Upper lobe of left lung (tissue), 6 donors: ENCODE measurements at regions not wholly inside any gene's neighbourhood (a gene's known extent, or its start where the extent isn't known, plus 50 kb on each side); places are given as distances from the start of the nearest gene placed in this dataset.
"Not testable (repeated sequence)": the region's sequence is repeated elsewhere in the genome, so short reads cannot be mapped to it uniquely, and the experiment has no call there.

Source experiments
- ATAC-seq, 2 donors: fragments of 200-7000 bp; cut with Tn5 transposase; one replicate each; pipeline ENCODE4 v1.9.1; 2022; ENCODE audit warnings: mild to moderate bottlenecking in 2 of 2, moderate library complexity in 2 of 2; ENCODE audit not compliant: low FRiP score in 2 of 2
- DNase-seq, 2 donors: peaks; one replicate each; pipeline ENCODE4 v3.0.0-alpha.2; 2019 to 2020
- H3K27ac ChIP-seq, 4 donors: fragments of 200-600 bp; sonication (generic); one replicate each; pipeline ENCODE4 v1.5.1; 2016 to 2019
- H3K27me3 ChIP-seq, 4 donors: fragments of 200-600 bp; sonication (generic); one replicate each; pipeline ENCODE4 v1.5.1; 2017 to 2019
- H3K36me3 ChIP-seq, 4 donors: fragments of 200-600 bp; sonication (generic); one replicate each; pipeline ENCODE4 v1.5.1; 2016 to 2019
- H3K4me1 ChIP-seq, 4 donors: fragments of 200-600 bp; sonication (generic); one replicate each; pipeline ENCODE4 v1.5.1; 2018 to 2019
- H3K4me3 ChIP-seq, 4 donors: fragments of 200-600 bp; sonication (generic); one replicate each; pipeline ENCODE4 v1.5.1; 2017 to 2019; ENCODE audit warnings: mild to moderate bottlenecking in 2 of 4, moderate library complexity in 1 of 4
- H3K9me3 ChIP-seq, 4 donors: fragments of 200-600 bp; sonication (generic); one replicate each; pipeline ENCODE4 v1.5.1; 2018 to 2019
- EP300 ChIP-seq, 4 donors: sonication (generic); formaldehyde crosslinking; IDR thresholded peaks; one replicate each; pipeline ENCODE4 v1.5.1; 2017; ENCODE audit warnings: antibody characterized with exemption in 4 of 4, control low read depth in 2 of 4
- POLR2A ChIP-seq, 4 donors: fragments of 450-650 bp; IDR thresholded peaks; one replicate each; pipeline ENCODE4 v1.5.1; 2016 to 2017; ENCODE audit warnings: antibody characterized with exemption in 4 of 4, mild to moderate bottlenecking in 2 of 4
- POLR2AphosphoS5 ChIP-seq, 2 donors: sonication (generic); formaldehyde crosslinking; IDR thresholded peaks; one replicate each; pipeline ENCODE4 v1.5.1; 2017; ENCODE audit warnings: antibody characterized with exemption in 2 of 2
- WGBS, 2 donors: methylation state at CpG; one replicate each; pipeline ENCODE4 v1.1.5; 2017 to 2018; 5-methylcytosine and 5-hydroxymethylcytosine counted together
- TF ChIP-seq, protein P1 (sequence below), 6 experiments: fragments of 450-650 bp in 4 of 6; fragments of 200-600 bp in 2 of 6; sonication (generic) in 2 of 6; IDR thresholded peaks; one replicate each; pipeline ENCODE4 v1.5.1; 2016 to 2019; ENCODE audit warnings: antibody characterized with exemption in 6 of 6
- donor health status: DM: no; HTN: no; CAD: no; lungs with moderate emphysema.
- donor health status: DM: no; HTN: yes; CAD: no; lungs with severe emphysema.

DNA sequence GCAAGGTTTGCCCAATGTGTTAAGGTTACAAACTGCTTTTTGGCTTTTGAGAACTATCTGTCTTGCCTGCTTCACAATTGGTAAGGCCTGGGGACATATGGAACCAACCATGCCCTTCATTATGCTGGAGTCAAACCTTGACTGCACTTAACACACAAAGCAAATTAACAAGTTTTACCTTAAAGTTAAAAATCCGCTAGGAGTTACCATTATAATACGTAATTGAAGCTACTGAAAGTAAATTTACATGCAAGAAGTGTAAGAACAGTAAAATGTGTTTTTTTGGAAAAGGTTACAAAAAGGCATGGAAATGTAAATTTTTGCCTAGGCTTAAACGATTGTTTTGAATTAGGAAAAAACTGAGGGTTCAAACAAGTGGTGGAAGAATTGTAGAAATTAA lies 69.7 kb downstream of the BMP15 start:
- Histone ChIP-seq H3K27me3 (no peaks in the 10 kb centered on the region), H3K36me3 (no peaks in the 10 kb centered on the region), H3K9me3 (no peaks in the 10 kb centered on the region), H3K27ac (no peak overlapping the region), H3K4me3 (no peak overlapping the region), H3K4me1 (no peaks in the 10 kb centered on the region)
- ATAC-seq (no peak), DNase-seq (no peak)
- TF ChIP-seq POLR2AphosphoS5 (IDR thresholded peaks at IDR 0.05) (no peak), EP300 (IDR thresholded peaks at IDR 0.05) (no peak), POLR2A (IDR thresholded peaks at IDR 0.05) (no peak)
- TF ChIP-seq, protein P1, sequence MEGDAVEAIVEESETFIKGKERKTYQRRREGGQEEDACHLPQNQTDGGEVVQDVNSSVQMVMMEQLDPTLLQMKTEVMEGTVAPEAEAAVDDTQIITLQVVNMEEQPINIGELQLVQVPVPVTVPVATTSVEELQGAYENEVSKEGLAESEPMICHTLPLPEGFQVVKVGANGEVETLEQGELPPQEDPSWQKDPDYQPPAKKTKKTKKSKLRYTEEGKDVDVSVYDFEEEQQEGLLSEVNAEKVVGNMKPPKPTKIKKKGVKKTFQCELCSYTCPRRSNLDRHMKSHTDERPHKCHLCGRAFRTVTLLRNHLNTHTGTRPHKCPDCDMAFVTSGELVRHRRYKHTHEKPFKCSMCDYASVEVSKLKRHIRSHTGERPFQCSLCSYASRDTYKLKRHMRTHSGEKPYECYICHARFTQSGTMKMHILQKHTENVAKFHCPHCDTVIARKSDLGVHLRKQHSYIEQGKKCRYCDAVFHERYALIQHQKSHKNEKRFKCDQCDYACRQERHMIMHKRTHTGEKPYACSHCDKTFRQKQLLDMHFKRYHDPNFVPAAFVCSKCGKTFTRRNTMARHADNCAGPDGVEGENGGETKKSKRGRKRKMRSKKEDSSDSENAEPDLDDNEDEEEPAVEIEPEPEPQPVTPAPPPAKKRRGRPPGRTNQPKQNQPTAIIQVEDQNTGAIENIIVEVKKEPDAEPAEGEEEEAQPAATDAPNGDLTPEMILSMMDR (IDR thresholded peaks at IDR 0.05): no peak
- WGBS, 2 donors: 80 to 87% methylated on average over 3 of the region's 3 CpGs

DNA sequence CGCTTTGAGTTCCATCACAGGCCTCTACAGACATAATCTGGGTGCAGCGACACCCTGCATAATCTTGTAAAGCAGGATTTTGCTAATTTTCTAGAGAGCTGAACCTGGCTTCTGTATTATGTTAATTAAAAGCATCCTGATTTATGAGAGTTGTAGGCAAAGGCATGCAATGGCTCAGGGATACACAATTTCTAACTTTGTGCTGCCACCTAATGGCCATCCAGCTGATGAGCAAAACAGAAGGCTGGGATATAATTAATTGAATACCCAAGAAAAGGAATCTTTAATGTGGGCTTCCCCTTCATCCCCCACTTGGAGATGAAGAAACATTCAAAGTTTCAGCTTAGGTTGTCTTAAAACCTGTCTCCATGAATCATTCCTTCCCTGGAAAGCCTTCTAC lies 78.1 kb downstream of the BMP15 start:
- Histone ChIP-seq H3K9me3 (no peaks in the 10 kb centered on the region), H3K27ac (no peak overlapping the region), H3K27me3 (no peaks in the 10 kb centered on the region), H3K4me3 (no peak overlapping the region), H3K4me1 (no peaks in the 10 kb centered on the region), H3K36me3 (no peaks in the 10 kb centered on the region)
- no peak for ATAC-seq
- TF ChIP-seq, protein P1 (IDR thresholded peaks at IDR 0.05): peak in 3 of 6 experiments; percentile 37 to 52 (median 45)
- TF ChIP-seq EP300 (IDR thresholded peaks at IDR 0.05) (no peak), POLR2AphosphoS5 (IDR thresholded peaks at IDR 0.05) (no peak)
- WGBS, 2 donors: 33 to 58% methylated on average over 2 of the region's 2 CpGs
- no peak for DNase-seq

DNA sequence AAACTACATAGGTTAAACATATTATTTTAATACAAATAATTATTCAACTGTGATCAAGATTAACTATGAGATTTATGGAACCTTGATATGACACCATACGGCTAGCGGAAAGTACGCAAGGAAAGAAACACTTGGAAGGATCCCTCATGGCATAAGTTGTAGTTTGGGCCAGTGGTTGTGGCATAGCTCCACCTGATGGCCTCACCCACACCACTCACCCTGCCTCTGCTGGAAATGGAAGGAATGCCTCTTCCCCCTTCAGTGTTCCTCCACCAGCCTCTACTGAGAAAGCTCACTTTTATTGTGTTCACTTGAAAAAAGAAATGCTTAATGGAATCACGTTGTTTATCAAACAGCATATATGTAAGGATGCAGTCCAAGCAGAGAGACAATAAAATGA lies 86.4 kb downstream of the BMP15 start:
- H3K9me3 ChIP-seq: no peaks in the 10 kb centered on the region
- no peak for TF ChIP-seq POLR2A (IDR thresholded peaks at IDR 0.05)
- TF ChIP-seq POLR2AphosphoS5 (IDR thresholded peaks at IDR 0.05): no peak
- TF ChIP-seq, protein P1 (IDR thresholded peaks at IDR 0.05): no peak
- TF ChIP-seq EP300 (IDR thresholded peaks at IDR 0.05): no peak
- no peak for DNase-seq
- 69 to 75% methylated on average over 4 of the region's 4 CpGs for WGBS, 2 donors
- H3K4me3 ChIP-seq: no peak overlapping the region
- ATAC-seq: no peak
- H3K27me3 ChIP-seq: no peaks in the 10 kb centered on the region
- no peaks in the 10 kb centered on the region for H3K36me3 ChIP-seq
- H3K27ac ChIP-seq: no peak overlapping the region
- no peaks in the 10 kb centered on the region for H3K4me1 ChIP-seq

DNA sequence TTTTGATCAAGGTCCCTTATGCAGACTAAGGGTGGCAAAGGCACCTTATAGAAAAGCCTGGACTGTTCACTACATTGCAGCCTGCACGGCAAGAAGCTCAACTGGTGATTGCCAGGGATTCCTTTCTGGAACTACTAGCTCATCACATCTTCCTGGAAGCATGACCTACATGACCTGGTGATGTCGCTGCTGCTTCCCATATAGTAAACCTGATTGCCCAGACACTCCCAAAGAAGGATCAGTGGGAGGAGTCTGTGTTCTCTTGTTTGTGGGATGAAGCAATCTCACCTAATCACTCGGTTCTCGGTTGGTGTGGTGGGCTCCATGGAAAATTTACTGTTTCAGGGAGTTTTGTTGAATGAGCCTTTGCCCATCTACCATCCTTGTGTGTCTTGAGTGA lies 89.8 kb downstream of the BMP15 start:
- not testable (repeated sequence) for H3K27ac ChIP-seq, DNase-seq, H3K4me1 ChIP-seq, H3K36me3 ChIP-seq, ATAC-seq, H3K4me3 ChIP-seq, H3K27me3 ChIP-seq, H3K9me3 ChIP-seq
- WGBS, 2 donors: 53 to 60% methylated on average over 1 to 4 of the region's 4 CpGs

DNA sequence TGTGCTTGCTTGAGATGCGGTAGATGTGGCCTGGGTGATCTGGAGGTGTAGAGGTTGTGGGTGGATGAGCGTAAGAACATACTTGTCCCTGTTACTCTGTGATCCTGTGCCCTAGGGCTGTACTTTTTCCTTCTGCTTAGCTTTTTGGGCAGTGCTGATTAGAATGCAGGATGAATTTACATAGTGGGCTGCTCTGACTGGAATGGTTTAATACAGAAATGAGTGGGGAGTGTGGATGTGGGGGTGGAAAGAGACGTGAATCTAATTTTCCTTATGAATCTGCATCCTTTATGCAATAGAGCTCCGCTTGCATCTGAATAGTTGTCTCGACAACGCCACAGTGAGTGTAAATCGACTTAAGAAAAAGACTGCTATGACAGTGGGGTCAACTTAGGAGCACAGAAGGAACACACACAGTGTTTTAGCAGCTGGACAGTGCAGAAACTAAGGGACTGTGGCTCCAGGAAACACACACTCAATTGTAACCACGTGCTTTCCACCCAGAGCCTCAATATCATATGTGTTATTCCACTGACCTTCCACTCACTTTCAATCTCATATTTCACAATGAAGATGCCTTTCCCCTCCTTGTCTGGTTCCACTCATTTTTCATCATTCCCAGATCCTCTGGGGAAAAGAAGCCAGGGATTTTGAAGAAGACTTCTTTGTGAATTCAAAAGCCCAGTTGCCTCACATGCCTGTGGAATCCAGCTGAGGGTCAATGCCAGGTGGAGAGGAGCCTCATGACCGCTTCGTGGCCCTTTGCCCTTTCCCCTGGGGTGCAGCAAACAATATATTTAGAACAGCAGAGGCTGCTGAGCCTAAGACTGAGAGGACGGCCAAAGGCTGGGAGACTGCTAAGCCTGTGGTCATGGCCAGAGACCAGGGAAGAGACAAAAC lies 91.4 kb downstream of the BMP15 start:
- H3K27ac ChIP-seq, H3K9me3 ChIP-seq, H3K4me1 ChIP-seq, H3K36me3 ChIP-seq, H3K27me3 ChIP-seq, DNase-seq, H3K4me3 ChIP-seq: not testable (repeated sequence)
- 70% methylated on average over 11 of the region's 11 CpGs for WGBS, 2 donors
- ATAC-seq: peak in 1 of 2 donors; percentile 61

DNA sequence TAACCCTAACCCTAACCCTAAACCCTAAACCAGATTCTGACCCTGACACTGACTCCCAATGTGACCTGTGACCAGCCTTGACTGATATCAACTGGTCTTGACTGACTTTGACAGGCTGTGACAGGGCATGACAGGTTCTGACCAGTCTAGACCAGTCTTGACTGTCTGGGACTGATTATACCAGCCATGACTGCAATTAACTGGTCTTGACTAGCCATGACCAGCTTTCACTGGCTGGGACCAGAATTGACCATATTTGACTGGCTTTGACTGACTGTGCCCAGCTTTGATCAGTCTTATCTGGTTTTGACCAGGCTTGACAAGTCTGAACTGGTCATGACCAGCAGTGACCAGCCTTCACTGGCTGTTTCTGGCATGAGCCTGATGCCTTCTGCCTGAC lies 95.5 kb downstream of the BMP15 start:
- no peaks in the 10 kb centered on the region for H3K27me3 ChIP-seq
- no peak overlapping the region for H3K27ac ChIP-seq
- TF ChIP-seq POLR2A (IDR thresholded peaks at IDR 0.05) (no peak), EP300 (IDR thresholded peaks at IDR 0.05) (no peak), POLR2AphosphoS5 (IDR thresholded peaks at IDR 0.05) (no peak)
- TF ChIP-seq, protein P1 (IDR thresholded peaks at IDR 0.05): no peak
- H3K4me3 ChIP-seq: no peak overlapping the region
- no peaks in the 10 kb centered on the region for H3K36me3 ChIP-seq
- no peak for ATAC-seq
- no peak for DNase-seq
- H3K9me3 ChIP-seq: no peaks in the 10 kb centered on the region
- no peaks in the 10 kb centered on the region for H3K4me1 ChIP-seq
